K562 (cell line): ENCODE measurements at regions not wholly inside any gene's neighbourhood (a gene's known extent, or its start where the extent isn't known, plus 50 kb on each side); places are given as distances from the start of the nearest gene placed in this dataset.

ENCODE experiments used
- ATAC-seq: fragments of 200-7000 bp; cut with Tn5 transposase; 3 replicates; pipeline ENCODE4 v1.9.1; 2020; ENCODE audit warnings: moderate library complexity
- BruUV-seq: library from RNA; stranded (reverse); fragments of 400-500 nt; replicated peaks from 2 replicates; lab custom pipeline; 2021; lab: Mats Ljungman, UMichigan
- CTCF ChIA-PET: fragments of 300-600 bp; formaldehyde crosslinking; extraction: SDS; loops from one replicate; lab custom pipeline; 2021; ENCODE audit warnings: low intra/inter-chr PET ratio; lab: Yijun Ruan, JAX
- POLR2A ChIA-PET: fragments of 300-600, 350-650 bp; sonication (Branson Sonifier 250); formaldehyde crosslinking; extraction: SDS; loops from one replicate; lab custom pipeline; 2021; ENCODE audit warnings: antibody characterized with exemption, inconsistent platforms; lab: Yijun Ruan, JAX
- DNase-seq, 4 experiments: peaks; one replicate each; pipeline versions ENCODE4 v3.0.0 to v3.0.0-alpha.2; 2011 to 2018; ENCODE audit warnings: low spot score in 3 of 4, mixed read lengths in 3 of 4; ENCODE audit errors: extremely low read depth in 1 of 4
- FAIRE-seq: peaks from 2 replicates; lab custom pipeline; 2011; peaks lifted over from hg19 to GRCh38; lab: Jason Lieb, UNC
- H2AFZ ChIP-seq: 2 replicates; pipeline ENCODE4 v1.6.0; 2011; ENCODE audit warnings: low read depth, low read length, control low read depth, inconsistent platforms
- H3K27ac ChIP-seq: fragments of 200-600 bp; 3 replicates; pipeline ENCODE4 v1.8.0; 2011; ENCODE audit warnings: low read depth, mild to moderate bottlenecking, control low read depth, inconsistent platforms, low read length, moderate library complexity, mixed read lengths; ENCODE audit errors: extremely low read depth
- H3K27me3 ChIP-seq, 2 experiments: fragments of 300-600 bp in 1 of 2; 2 replicates in 1 of 2; 3 replicates in 1 of 2; pipeline versions ENCODE4 v1.6.0 to v1.8.0; 2011; ENCODE audit warnings: inconsistent platforms in 2 of 2, low read length in 2 of 2, mild to moderate bottlenecking in 1 of 2, mixed read lengths in 1 of 2, moderate library complexity in 1 of 2; ENCODE audit not compliant: control insufficient read depth in 2 of 2, insufficient read depth in 2 of 2
- H3K36me3 ChIP-seq: fragments of 300-600 bp; 3 replicates; pipeline ENCODE4 v1.8.0; 2011; ENCODE audit warnings: mild to moderate bottlenecking, low read length, inconsistent platforms; ENCODE audit not compliant: control insufficient read depth, insufficient read depth
- H3K4me1 ChIP-seq, 2 experiments: fragments of 200-600 bp in 1 of 2; replicated peaks in 1 of 2; 2 replicates in 1 of 2; 3 replicates in 1 of 2; pipeline versions ENCODE4 v1.5.1 to v1.8.0; 2011; ENCODE audit warnings: inconsistent platforms in 2 of 2, low read length in 2 of 2, mild to moderate bottlenecking in 1 of 2, mixed read lengths in 1 of 2, moderate library complexity in 1 of 2; ENCODE audit not compliant: control insufficient read depth in 2 of 2, insufficient read depth in 2 of 2
- H3K4me2 ChIP-seq: 2 replicates; pipeline ENCODE4 v1.6.1; 2011; ENCODE audit warnings: low read length, control low read depth, inconsistent platforms, mixed read lengths; ENCODE audit not compliant: insufficient read depth
- H3K4me3 ChIP-seq: fragments of 200-600 bp; sonication (generic), shearing (Covaris generic); 2 replicates; pipeline ENCODE4 v1.5.1; 2016; ENCODE audit warnings: control low read depth, inconsistent platforms
- H3K79me2 ChIP-seq: fragments of 200-600 bp; 3 replicates; pipeline ENCODE4 v1.8.0; 2011; ENCODE audit warnings: low read length, inconsistent platforms; ENCODE audit not compliant: control insufficient read depth, insufficient read depth
- H3K9ac ChIP-seq, 2 experiments: 2 replicates each; pipeline versions ENCODE4 v1.6.0 to v1.6.1; 2011; ENCODE audit warnings: low read depth in 2 of 2, low read length in 2 of 2, control low read depth in 1 of 2, inconsistent platforms in 1 of 2, mild to moderate bottlenecking in 1 of 2, mixed read lengths in 1 of 2; ENCODE audit not compliant: insufficient read depth in 1 of 2
- H3K9me1 ChIP-seq: one replicate; pipeline ENCODE4 v1.6.0; 2011; ENCODE audit warnings: inconsistent platforms, mild to moderate bottlenecking, low read length, moderate library complexity; ENCODE audit not compliant: control insufficient read depth, insufficient read depth
- H3K9me3 ChIP-seq: replicated peaks from 2 replicates; pipeline ENCODE4 v1.5.1; 2011; ENCODE audit warnings: low read depth, low read length, inconsistent platforms; ENCODE audit not compliant: control insufficient read depth, insufficient read depth
- H4K20me1 ChIP-seq: replicated peaks from 2 replicates; pipeline ENCODE4 v1.6.1; 2011; ENCODE audit warnings: low read length, inconsistent platforms, mixed read lengths; ENCODE audit not compliant: control insufficient read depth, insufficient read depth
- DACH1 ChIP-seq: fragments of 450-650 bp; IDR thresholded peaks from 2 replicates; pipeline ENCODE4 v1.6.1; 2018; ENCODE audit not compliant: partially characterized antibody
- EGR1 ChIP-seq: fragments of 450-650 bp; conservative IDR thresholded peaks from 2 replicates; pipeline ENCODE4 v1.6.1; 2017; ENCODE audit warnings: mild to moderate bottlenecking
- RAD21 ChIP-seq, 2 experiments: fragments of 250-450 bp in 1 of 2; fragments of 450-650 bp in 1 of 2; sonication (Bioruptor Pico) in 1 of 2; formaldehyde crosslinking in 1 of 2; IDR thresholded peaks in 1 of 2; conservative IDR thresholded peaks in 1 of 2; 2 replicates each; pipeline versions ENCODE4 v1.4.0 to v1.8.0; 2020 to 2022; ENCODE audit warnings: mild to moderate bottlenecking in 2 of 2, moderate library complexity in 1 of 2
- REST ChIP-seq, 2 experiments: fragments of 450-650 bp; formaldehyde crosslinking in 1 of 2; IDR thresholded peaks; 2 replicates each; pipeline versions ENCODE4 v1.4.0 to v1.6.1; 2014 to 2020; ENCODE audit warnings: mild to moderate bottlenecking in 2 of 2, borderline replicate concordance in 1 of 2, low read depth in 1 of 2
- TCF15 ChIP-seq: fragments of 250-450 bp; sonication (Bioruptor Pico); IDR thresholded peaks from 2 replicates; pipeline ENCODE4 v1.8.0; 2022; ENCODE audit warnings: moderate library complexity, mild to moderate bottlenecking, inconsistent platforms
- ZBTB5 ChIP-seq: fragments of 450-650 bp; IDR thresholded peaks from 2 replicates; pipeline ENCODE4 v1.6.1; 2017; ENCODE audit warnings: antibody characterized with exemption
- ZNF165 ChIP-seq: fragments of 250-450 bp; sonication (Bioruptor Pico); IDR thresholded peaks from 2 replicates; pipeline ENCODE4 v1.4.0; 2020; ENCODE audit warnings: borderline replicate concordance
- ZNF197 ChIP-seq: fragments of 200-800 bp; sonication (Bioruptor generic); IDR thresholded peaks from 2 replicates; pipeline ENCODE4 v1.6.1; 2016; ENCODE audit warnings: low read depth, missing genetic modification characterization, missing compliant biosample characterization
- ZNF639 ChIP-seq, 2 experiments: fragments of 200-800 bp in 1 of 2; sonication (Bioruptor generic) in 1 of 2; sonication (generic) in 1 of 2; formaldehyde crosslinking in 1 of 2; IDR thresholded peaks in 1 of 2; conservative IDR thresholded peaks in 1 of 2; 2 replicates each; pipeline versions ENCODE4 v1.5.0 to v1.6.1; 2016 to 2020; ENCODE audit warnings: missing compliant biosample characterization in 1 of 2, missing genetic modification characterization in 1 of 2, missing genetic modification reagents in 1 of 2
- WGBS: fragments of 100-300 bp; shearing (Covaris generic); methylation state at CpG from one replicate; pipeline ENCODE4 v1.1.6; 2016; ENCODE audit warnings: low coverage, mixed read lengths; ENCODE audit not compliant: insufficient coverage; ENCODE audit errors: missing lambda C conversion rate; 5-methylcytosine and 5-hydroxymethylcytosine counted together
- in situ Hi-C: fragments of 300-500 bp; cut with MboI; formaldehyde crosslinking; loops from 4 replicates; pipeline ENCODE4 v1.15.0; 2018; ENCODE audit warnings: inconsistent platforms, mixed read lengths
- intact Hi-C: fragments of 100-400 bp; cut with micrococcal nuclease; formaldehyde crosslinking; loops from 2 replicates; pipeline ENCODE4 v1.14.2; 2022

GRCh38 chr3:154904328-154904727, 175.8 kb upstream of the MME start:
- FAIRE-seq, result peak; percentile 85
- ATAC-seq, result peak; percentile 76
- Histone ChIP-seq H4K20me1 (no peaks in the 10 kb centered on the region), H3K4me3 (no peak overlapping the region), H3K9me3 (no peaks in the 10 kb centered on the region), H3K4me1 (no peaks in the 10 kb centered on the region), H3K9me1 (no peaks in the 10 kb centered on the region), H2AFZ (no peak overlapping the region), H3K79me2 (no peaks in the 10 kb centered on the region), H3K36me3 (no peaks in the 10 kb centered on the region), H3K27ac (no peak overlapping the region), H3K27me3 (no peaks in the 10 kb centered on the region), H3K4me2 (no peak overlapping the region), H3K9ac (no peak overlapping the region)
- in situ Hi-C loops, result no loop called here
- no TSS peak for BruUV-seq
- POLR2A ChIA-PET, result no interaction called here
- CTCF ChIA-PET, result no interaction called here
- intact Hi-C loops, result loop anchor here (2.0 kb wide), 1 partner anchor 418 kb away; no protein-coding TSS in a partner anchor
- WGBS, result 0% methylated on average over 2 of the region's 2 CpGs
- DNase-seq, result peak in 3 of 4 experiments; percentile 7 to 31 (median 21)
- TF ChIP-seq REST (IDR thresholded peaks at IDR 0.05; ENCODE audit: borderline replicate concordance), result peak; percentile 17; the same call in 1 of the 2 replicates
- no peak for TF ChIP-seq REST (CRISPR knock-in tag; IDR thresholded peaks at IDR 0.05; ENCODE audit: low read depth)
- no peak for TF ChIP-seq DACH1
- no peak for TF ChIP-seq EGR1
- peak; percentile 27 to 60; a peak in 3 of 4 replicates for TF ChIP-seq RAD21 (CRISPR knock-in tag; conservative IDR thresholded peaks at IDR 0.05 in 1 of 2, IDR thresholded peaks at IDR 0.05 in 1 of 2)
- TF ChIP-seq ZBTB5, result no peak
- no peak for TF ChIP-seq TCF15 (CRISPR knock-in tag)
- no peak for TF ChIP-seq ZNF639 (CRISPR knock-in tag; conservative IDR thresholded peaks at IDR 0.05 in 1 of 2, IDR thresholded peaks at IDR 0.05 in 1 of 2)
- TF ChIP-seq ZNF197 (CRISPR knock-in tag), result no peak
- TF ChIP-seq ZNF165 (CRISPR knock-in tag), result no peak
